Endodermal cell (in vitro differentiated cells): ENCODE measurements at regions not wholly inside any gene's neighbourhood (a gene's known extent, or its start where the extent isn't known, plus 50 kb on each side); places are given as distances from the start of the nearest gene placed in this dataset.
"Not testable (repeated sequence)": the region's sequence is repeated elsewhere in the genome, so short reads cannot be mapped to it uniquely, and the experiment has no call there.

ENCODE experiments used
- DNase-seq: peaks from one replicate; pipeline ENCODE4 v3.0.0-alpha.2; 2017
- H3K27ac ChIP-seq: 2 replicates; pipeline ENCODE4 v1.5.1; 2013; ENCODE audit warnings: mild to moderate bottlenecking, low read depth, low read length, moderate library complexity
- H3K27me3 ChIP-seq: 2 replicates; pipeline ENCODE4 v1.6.1; 2013; ENCODE audit warnings: mild to moderate bottlenecking, low read length, moderate library complexity; ENCODE audit not compliant: insufficient read depth, control insufficient read depth, poor library complexity, severe bottlenecking
- H3K36me3 ChIP-seq: 2 replicates; pipeline ENCODE4 v1.7.0; 2013; ENCODE audit warnings: mild to moderate bottlenecking, low read length, moderate library complexity; ENCODE audit not compliant: control insufficient read depth, insufficient read depth
- H3K4me1 ChIP-seq: one replicate; pipeline ENCODE4 v1.7.0; 2013; ENCODE audit warnings: low read length; ENCODE audit not compliant: control insufficient read depth, insufficient read depth
- H3K4me3 ChIP-seq: 2 replicates; pipeline ENCODE4 v1.5.1; 2013; ENCODE audit warnings: mild to moderate bottlenecking, low read length, moderate library complexity
- H3K9ac ChIP-seq: 2 replicates; pipeline ENCODE4 v1.6.1; 2013; ENCODE audit warnings: mild to moderate bottlenecking, low read length, moderate library complexity; ENCODE audit not compliant: poor library complexity, severe bottlenecking; ENCODE audit errors: extremely low read depth
- H3K9me3 ChIP-seq: 2 replicates; pipeline ENCODE4 v1.6.1; 2013; ENCODE audit warnings: mild to moderate bottlenecking, low read length, moderate library complexity; ENCODE audit not compliant: control insufficient read depth
- H3K27ac Mint-ChIP-seq: 2 replicates; pipeline ENCODE4 v1.8.0; 2020; ENCODE audit warnings: mixed read lengths
- H3K27me3 Mint-ChIP-seq: 2 replicates; pipeline ENCODE4 v1.8.0; 2021; ENCODE audit warnings: mild to moderate bottlenecking, mixed read lengths; ENCODE audit not compliant: insufficient read depth
- H3K36me3 Mint-ChIP-seq: 2 replicates; pipeline ENCODE4 v1.8.0; 2020; ENCODE audit warnings: low read depth, mixed read lengths
- H3K4me1 Mint-ChIP-seq: 2 replicates; pipeline ENCODE4 v1.8.0; 2020; ENCODE audit warnings: mixed read lengths
- H3K4me3 Mint-ChIP-seq: 2 replicates; pipeline ENCODE4 v1.8.0; 2020; ENCODE audit warnings: mild to moderate bottlenecking, moderate library complexity, mixed read lengths
- H3K9me3 Mint-ChIP-seq: 2 replicates; pipeline ENCODE4 v1.8.0; 2020; ENCODE audit warnings: mild to moderate bottlenecking, mixed read lengths
- CTCF ChIP-seq: fragments of 200-600 bp; sonication (generic); conservative IDR thresholded peaks from 2 replicates; pipeline ENCODE4 v1.5.0; 2021; ENCODE audit warnings: antibody characterized with exemption, mild to moderate bottlenecking
- WGBS, 2 experiments: methylation state at CpG; one replicate each; pipeline versions ENCODE4 v1.1.5 to v1.1.7; 2013; ENCODE audit warnings: missing lambda C conversion rate in 2 of 2, mixed read lengths in 1 of 2; ENCODE audit not compliant: insufficient coverage in 1 of 2, insufficient read length in 1 of 2; 5-methylcytosine and 5-hydroxymethylcytosine counted together

- Histone ChIP-seq H3K4me3 (no peak overlapping the region), H3K9ac (no peak overlapping the region), H3K9me3 (no peaks in the 10 kb centered on the region), H3K27ac (no peak overlapping the region), H3K4me1 (no peaks in the 10 kb centered on the region), H3K36me3 (no peaks in the 10 kb centered on the region), H3K27me3 (no peaks in the 10 kb centered on the region)
- Mint-ChIP-seq H3K4me3 (no peak overlapping the region), H3K27me3 (no peaks in the 10 kb centered on the region), H3K9me3 (no peaks in the 10 kb centered on the region), H3K4me1 (no peaks in the 10 kb centered on the region), H3K36me3 (no peaks in the 10 kb centered on the region), H3K27ac (no peak overlapping the region)
- no peak for TF ChIP-seq CTCF
- WGBS, 2 experiments: 89 to 97% methylated on average over 4 to 6 of the region's 6 CpGs
- no peak for DNase-seq
Observed at GRCh38 chr16:63653044-63653839, 1468.6 kb downstream of the CDH11 start.

- 88% methylated on average over 1 of the region's 1 CpG; no CpG with 5 or more reads in 1 of the 2 experiments for WGBS, 2 experiments
- Histone ChIP-seq H3K36me3 (no peaks in the 10 kb centered on the region), H3K27ac (no peak overlapping the region), H3K4me1 (no peaks in the 10 kb centered on the region), H3K4me3 (no peak overlapping the region), H3K27me3 (no peaks in the 10 kb centered on the region), H3K9ac (no peak overlapping the region), H3K9me3 (no peaks in the 10 kb centered on the region)
- no peak for TF ChIP-seq CTCF
- no peaks in the 10 kb centered on the region for H3K9me3 Mint-ChIP-seq
- no peak overlapping the region for H3K4me3 Mint-ChIP-seq
- H3K27ac Mint-ChIP-seq: no peak overlapping the region
- no peak for DNase-seq
- no peaks in the 10 kb centered on the region for H3K27me3 Mint-ChIP-seq
- H3K36me3 Mint-ChIP-seq: no peaks in the 10 kb centered on the region
- no peaks in the 10 kb centered on the region for H3K4me1 Mint-ChIP-seq
Observed at GRCh38 chr16:63652091-63652490, 1469.8 kb downstream of the CDH11 start.

- Histone ChIP-seq H3K4me1 (no peaks in the 10 kb centered on the region), H3K9me3 (no peaks in the 10 kb centered on the region), H3K27me3 (no peaks in the 10 kb centered on the region), H3K36me3 (no peaks in the 10 kb centered on the region), H3K27ac (no peak overlapping the region), H3K4me3 (no peak overlapping the region), H3K9ac (no peak overlapping the region)
- Mint-ChIP-seq H3K27ac (no peak overlapping the region), H3K9me3 (no peaks in the 10 kb centered on the region), H3K4me3 (no peak overlapping the region), H3K4me1 (no peaks in the 10 kb centered on the region), H3K27me3 (no peaks in the 10 kb centered on the region), H3K36me3 (no peaks in the 10 kb centered on the region)
- WGBS, 2 experiments: 97% methylated on average over 3 of the region's 4 CpGs; no CpG with 5 or more reads in 1 of the 2 experiments
- DNase-seq: no peak
- TF ChIP-seq CTCF: no peak
Observed at GRCh38 chr16:63650550-63650949, 1471.3 kb downstream of the CDH11 start.

- H3K4me3 ChIP-seq, H3K27me3 Mint-ChIP-seq, H3K27ac Mint-ChIP-seq: not testable (repeated sequence)
Observed at GRCh38 chr16:63633706-63634445, 1488.0 kb downstream of the CDH11 start.

More at GRCh38 chr16:63633706-63634445, 1488.0 kb downstream of the CDH11 start:
- WGBS, 2 experiments: 89 to 92% methylated on average over 6 to 9 of the region's 10 CpGs
- H3K4me1 Mint-ChIP-seq, H3K36me3 ChIP-seq, H3K9me3 ChIP-seq, H3K4me3 Mint-ChIP-seq, H3K9ac ChIP-seq, DNase-seq, H3K27ac ChIP-seq, H3K27me3 ChIP-seq, H3K36me3 Mint-ChIP-seq, H3K4me1 ChIP-seq: not testable (repeated sequence)
- H3K9me3 Mint-ChIP-seq: peaks cover 18% of the 10 kb centered on the region
